Lung (tissue), 11 donors: ENCODE measurements at regions not wholly inside any gene's neighbourhood (a gene's known extent, or its start where the extent isn't known, plus 50 kb on each side); places are given as distances from the start of the nearest gene placed in this dataset.
"Not testable (repeated sequence)": the region's sequence is repeated elsewhere in the genome, so short reads cannot be mapped to it uniquely, and the experiment has no call there.

Experiments used
- ATAC-seq: fragments of 200-7000 bp; cut with Tn5 transposase; one replicate; pipeline ENCODE4 v1.9.1; 2020; ENCODE audit warnings: moderate number of reproducible peaks; ENCODE audit not compliant: insufficient read depth, low FRiP score
- DNase-seq, 3 donors: peaks; one replicate each; pipeline ENCODE4 v3.0.0-alpha.2; 2013 to 2017
- H3K27ac ChIP-seq, 2 donors: one replicate each; pipeline ENCODE4 v1.5.1; 2013; ENCODE audit warnings: mild to moderate bottlenecking in 2 of 2, moderate library complexity in 2 of 2, control low read depth in 1 of 2, inconsistent platforms in 1 of 2, low read depth in 1 of 2, low read length in 1 of 2
- H3K27me3 ChIP-seq, 3 donors: one replicate each; pipeline ENCODE4 v1.5.1; 2013; ENCODE audit warnings: low read length in 2 of 3; ENCODE audit not compliant: control insufficient read depth in 3 of 3, insufficient read depth in 3 of 3
- H3K36me3 ChIP-seq, 4 donors: one replicate each; pipeline ENCODE4 v1.5.1; 2013; ENCODE audit warnings: low read length in 4 of 4, mild to moderate bottlenecking in 1 of 4, moderate library complexity in 1 of 4; ENCODE audit not compliant: control insufficient read depth in 4 of 4, insufficient read depth in 4 of 4
- H3K4me1 ChIP-seq, 5 donors: one replicate each; pipeline ENCODE4 v1.5.1; 2013; ENCODE audit warnings: low read length in 5 of 5, mild to moderate bottlenecking in 2 of 5, moderate library complexity in 1 of 5; ENCODE audit not compliant: control insufficient read depth in 5 of 5, insufficient read depth in 5 of 5
- H3K4me3 ChIP-seq: one replicate; pipeline ENCODE4 v1.5.1; 2013; ENCODE audit warnings: mild to moderate bottlenecking, control low read depth, moderate library complexity
- H3K9ac ChIP-seq, 2 donors: one replicate each; pipeline ENCODE4 v1.5.1; 2013; ENCODE audit warnings: low read length in 2 of 2, control low read depth in 1 of 2; ENCODE audit not compliant: insufficient read depth in 1 of 2
- H3K9me3 ChIP-seq, 4 donors: one replicate each; pipeline ENCODE4 v1.5.1; 2013; ENCODE audit warnings: low read length in 3 of 4, mild to moderate bottlenecking in 1 of 4, moderate library complexity in 1 of 4; ENCODE audit not compliant: control insufficient read depth in 4 of 4, insufficient read depth in 3 of 4
- CTCF ChIP-seq: IDR thresholded peaks from 2 replicates; pipeline ENCODE4 v1.5.1; 2012; ENCODE audit warnings: mild to moderate bottlenecking; ENCODE audit errors: control extremely low read depth, extremely low read depth
- WGBS, 2 donors: extraction: QIAGEN DNeasy Blood & Tissue Kit; methylation state at CpG; one replicate each; pipeline ENCODE4 v1.1.7; 2013; 5-methylcytosine and 5-hydroxymethylcytosine counted together
- donor health status: control.
- donor health status: control.
- donor health status: Bipolar disorder and iron deficiency.
- donor health status: healthy.
- donor health status: DM: yes; HTN: yes; CAD: no.

DNA sequence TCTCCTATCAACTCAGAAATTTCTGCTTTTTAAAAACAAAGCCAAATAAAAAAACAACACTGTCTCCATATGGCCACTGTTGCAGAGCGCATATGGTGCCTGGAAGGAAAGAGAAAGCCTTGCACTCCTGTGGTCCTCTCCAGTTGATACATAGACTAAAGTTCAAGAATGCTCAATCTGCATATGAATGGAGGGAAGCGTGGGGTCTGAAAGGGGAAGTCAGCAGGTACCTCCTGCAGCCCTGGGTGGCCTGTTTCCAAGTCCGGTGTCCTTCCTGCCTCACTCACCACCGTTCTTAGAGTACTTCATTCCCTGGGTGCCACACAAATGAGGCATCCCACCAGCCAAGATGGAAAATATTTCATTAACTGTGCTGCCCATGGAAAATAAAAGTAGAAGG is 138.3 kb upstream of the PALS2 start:
- DNase-seq (no peak), ATAC-seq (no peak)
- H3K4me3 ChIP-seq: no peak overlapping the region
- peaks cover 0 to 6% (median 0%) of the 10 kb centered on the region in 4 donors for H3K9me3 ChIP-seq
- H3K36me3 ChIP-seq: no peaks in the 10 kb centered on the region
- no peak for TF ChIP-seq CTCF
- no peaks in the 10 kb centered on the region for H3K27me3 ChIP-seq
- no peaks in the 10 kb centered on the region for H3K4me1 ChIP-seq
- H3K9ac ChIP-seq: no peak overlapping the region
- H3K27ac ChIP-seq: no peak overlapping the region
- WGBS, 2 donors: 32 to 52% methylated on average over 4 of the region's 4 CpGs

DNA sequence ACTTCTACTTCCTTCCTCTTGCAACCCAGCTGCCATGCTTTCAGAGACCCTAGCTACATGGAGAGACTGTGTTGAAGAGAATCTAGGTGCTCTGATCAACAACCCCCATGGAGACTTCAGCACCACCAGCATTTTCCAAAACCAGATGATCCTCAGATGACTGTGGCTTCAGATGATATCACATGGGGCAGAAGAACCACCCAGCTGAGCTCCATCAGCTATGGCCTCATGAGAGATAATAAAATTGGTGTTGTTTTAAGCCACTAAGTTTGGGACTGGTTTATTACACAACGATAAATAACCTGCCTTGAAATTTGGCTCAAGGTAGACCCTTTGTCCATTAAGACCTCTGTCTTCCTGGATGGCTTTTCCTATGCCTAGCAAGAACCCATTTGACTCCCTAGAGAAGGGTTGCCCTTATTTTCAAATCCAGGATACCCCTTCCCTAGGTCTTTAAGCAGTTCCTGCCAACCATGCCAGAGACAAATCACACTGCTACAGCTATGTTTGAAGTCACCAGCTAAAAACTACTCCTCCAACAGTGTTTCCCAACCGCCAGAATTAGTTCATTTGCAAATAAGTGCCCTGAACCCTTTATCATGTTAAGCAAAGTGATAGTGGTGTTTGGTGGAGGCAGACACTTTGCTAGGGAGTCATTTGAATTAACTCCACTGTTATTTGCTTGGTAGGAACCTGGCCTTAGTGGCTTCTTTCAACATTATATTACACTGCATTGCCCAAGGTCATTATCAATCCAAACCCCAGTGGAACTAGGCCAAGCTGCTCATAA is 136.9 kb upstream of the PALS2 start:
- H3K36me3 ChIP-seq: no peaks in the 10 kb centered on the region
- no peak for TF ChIP-seq CTCF
- H3K9ac ChIP-seq: no peak overlapping the region
- H3K4me1 ChIP-seq: peaks cover 0 to 7% (median 0%) of the 10 kb centered on the region in 5 donors
- H3K4me3 ChIP-seq: no peak overlapping the region
- no peak for ATAC-seq
- peaks cover 0 to 6% (median 0%) of the 10 kb centered on the region in 4 donors for H3K9me3 ChIP-seq
- no peaks in the 10 kb centered on the region for H3K27me3 ChIP-seq
- no peak for DNase-seq
- H3K27ac ChIP-seq: no peak overlapping the region
- WGBS, 2 donors: 90 to 99% methylated on average over 2 of the region's 2 CpGs

DNA sequence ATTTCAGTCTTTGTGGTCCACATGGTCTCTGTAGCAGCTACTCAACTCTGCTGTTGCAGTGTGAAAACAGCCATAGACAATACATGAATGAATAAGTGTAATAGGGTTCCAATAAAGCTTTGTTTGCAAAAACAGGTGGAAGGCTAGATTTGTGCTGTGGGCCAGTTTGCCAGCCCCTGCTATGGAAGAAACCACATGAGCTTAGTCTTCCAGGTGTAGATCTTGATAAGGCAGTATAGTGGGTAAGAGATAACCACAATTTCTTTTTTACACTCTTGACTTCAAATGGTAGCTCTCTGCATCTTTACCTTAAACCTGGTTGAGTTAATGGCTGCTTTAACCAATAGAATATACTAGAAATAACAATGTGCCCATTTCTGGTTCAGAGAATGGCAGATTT is 135.0 kb upstream of the PALS2 start:
- ATAC-seq: no peak

DNA sequence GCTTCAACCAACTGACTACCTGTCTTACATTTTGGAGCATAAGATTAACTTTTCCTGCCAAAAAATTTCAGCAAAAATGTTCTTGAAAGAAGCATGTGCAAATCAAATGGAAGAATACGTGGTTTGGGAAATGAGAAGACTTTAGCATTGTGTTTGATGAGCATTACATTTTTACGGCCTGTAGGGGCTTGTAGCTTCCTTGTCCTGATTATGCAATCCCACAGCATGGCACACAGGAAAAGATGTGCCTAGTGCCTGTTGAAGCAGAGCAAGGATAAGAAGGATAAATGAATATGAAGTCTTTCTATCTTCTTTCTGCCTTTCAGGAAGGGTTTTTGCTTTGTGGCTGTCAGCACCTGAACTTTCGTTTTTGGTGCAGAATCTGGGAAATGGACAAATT is 134.1 kb upstream of the PALS2 start:
- WGBS, 2 donors: 52 to 69% methylated on average over 3 of the region's 3 CpGs
- not testable (repeated sequence) for H3K36me3 ChIP-seq, H3K9ac ChIP-seq, ATAC-seq, DNase-seq, H3K4me3 ChIP-seq, H3K27ac ChIP-seq, H3K9me3 ChIP-seq, H3K27me3 ChIP-seq
- peaks cover 0 to 17% (median 0%) of the 10 kb centered on the region in 5 donors for H3K4me1 ChIP-seq

More for the DNA sequence above, 135.0 kb upstream of the PALS2 start:
- no peak overlapping the region for H3K4me3 ChIP-seq
- no peak for TF ChIP-seq CTCF
- DNase-seq: no peak
- H3K36me3 ChIP-seq: no peaks in the 10 kb centered on the region
- H3K27me3 ChIP-seq: no peaks in the 10 kb centered on the region
- H3K4me1 ChIP-seq: peaks cover 0 to 17% (median 0%) of the 10 kb centered on the region in 5 donors
- H3K9ac ChIP-seq: no peak overlapping the region
- no peak overlapping the region for H3K27ac ChIP-seq
- peaks cover 0 to 6% (median 0%) of the 10 kb centered on the region in 4 donors for H3K9me3 ChIP-seq
